HEK293T (cell line): ENCODE measurements at regions not wholly inside any gene's neighbourhood (a gene's known extent, or its start where the extent isn't known, plus 50 kb on each side); places are given as distances from the start of the nearest gene placed in this dataset.

Experiments used
- CTCF ChIA-PET: fragments of 350-600 bp; formaldehyde crosslinking; extraction: SDS; loops from one replicate; lab custom pipeline; 2021; ENCODE audit warnings: antibody characterized with exemption, inconsistent platforms; lab: Yijun Ruan, JAX
- POLR2A ChIA-PET: fragments of 350-600 bp; formaldehyde crosslinking; extraction: SDS; loops from one replicate; lab custom pipeline; 2020; ENCODE audit warnings: antibody characterized with exemption, inconsistent platforms; lab: Yijun Ruan, JAX
- DNase-seq: peaks from one replicate; pipeline ENCODE4 v3.0.0; 2012; ENCODE audit warnings: mixed read lengths; ENCODE audit errors: extremely low spot score
- ARNT ChIP-seq: fragments of 450-650 bp; IDR thresholded peaks from 2 replicates; pipeline ENCODE4 v1.6.1; 2017; ENCODE audit warnings: mild to moderate bottlenecking
- BHLHE40 ChIP-seq: fragments of 450-650 bp; IDR thresholded peaks from 2 replicates; pipeline ENCODE4 v1.6.1; 2016; ENCODE audit warnings: mild to moderate bottlenecking, moderate library complexity, borderline replicate concordance
- CTBP1 ChIP-seq: fragments of 450-650 bp; IDR thresholded peaks from 2 replicates; pipeline ENCODE4 v1.6.1; 2016; ENCODE audit warnings: borderline replicate concordance
- ELF4 ChIP-seq: fragments of 450-650 bp; IDR thresholded peaks from 2 replicates; pipeline ENCODE4 v1.6.1; 2017; ENCODE audit warnings: antibody characterized with exemption
- FOXA1 ChIP-seq: fragments of 450-650 bp; IDR thresholded peaks from 2 replicates; pipeline ENCODE4 v1.6.1; 2016; ENCODE audit warnings: mild to moderate bottlenecking
- FOXK2 ChIP-seq: fragments of 450-650 bp; IDR thresholded peaks from 2 replicates; pipeline ENCODE4 v1.6.1; 2016; ENCODE audit warnings: mild to moderate bottlenecking
- FOXM1 ChIP-seq: fragments of 450-650 bp; IDR thresholded peaks from 2 replicates; pipeline ENCODE4 v1.6.1; 2017; ENCODE audit warnings: mild to moderate bottlenecking, borderline replicate concordance
- HDGF ChIP-seq: fragments of 450-650 bp; IDR thresholded peaks from 2 replicates; pipeline ENCODE4 v1.6.1; 2017; ENCODE audit warnings: antibody characterized with exemption, borderline replicate concordance
- L3MBTL2 ChIP-seq: fragments of 450-650 bp; conservative IDR thresholded peaks from 2 replicates; pipeline ENCODE4 v1.6.1; 2016; ENCODE audit warnings: mild to moderate bottlenecking
- LEF1 ChIP-seq: fragments of 450-650 bp; IDR thresholded peaks from 2 replicates; pipeline ENCODE4 v1.6.1; 2017; ENCODE audit warnings: mild to moderate bottlenecking, borderline replicate concordance
- NFRKB ChIP-seq: fragments of 450-650 bp; IDR thresholded peaks from 2 replicates; pipeline ENCODE4 v1.6.1; 2016; ENCODE audit warnings: mild to moderate bottlenecking, moderate library complexity
- PKNOX1 ChIP-seq: fragments of 450-650 bp; IDR thresholded peaks from 2 replicates; pipeline ENCODE4 v1.6.1; 2016
- SP1 ChIP-seq: fragments of 450-650 bp; IDR thresholded peaks from 2 replicates; pipeline ENCODE4 v1.6.1; 2017
- SUZ12 ChIP-seq: fragments of 450-650 bp; IDR thresholded peaks from 2 replicates; pipeline ENCODE4 v1.6.1; 2016; ENCODE audit warnings: mild to moderate bottlenecking
- TARDBP ChIP-seq: fragments of 450-650 bp; IDR thresholded peaks from 2 replicates; pipeline ENCODE4 v1.6.1; 2016
- ZNF384 ChIP-seq: fragments of 450-650 bp; IDR thresholded peaks from 2 replicates; pipeline ENCODE4 v1.6.1; 2016

- ChIA-PET CTCF (no interaction called here), POLR2A (no interaction called here)
- DNase-seq = no peak
- no peak for TF ChIP-seq BHLHE40
- TF ChIP-seq SUZ12 = no peak
- TF ChIP-seq ARNT = no peak
- no peak for TF ChIP-seq FOXM1
- TF ChIP-seq FOXK2 = no peak
Observed at GRCh38 chr2:8102470-8102869, 579.4 kb upstream of the ID2 start.

DNA sequence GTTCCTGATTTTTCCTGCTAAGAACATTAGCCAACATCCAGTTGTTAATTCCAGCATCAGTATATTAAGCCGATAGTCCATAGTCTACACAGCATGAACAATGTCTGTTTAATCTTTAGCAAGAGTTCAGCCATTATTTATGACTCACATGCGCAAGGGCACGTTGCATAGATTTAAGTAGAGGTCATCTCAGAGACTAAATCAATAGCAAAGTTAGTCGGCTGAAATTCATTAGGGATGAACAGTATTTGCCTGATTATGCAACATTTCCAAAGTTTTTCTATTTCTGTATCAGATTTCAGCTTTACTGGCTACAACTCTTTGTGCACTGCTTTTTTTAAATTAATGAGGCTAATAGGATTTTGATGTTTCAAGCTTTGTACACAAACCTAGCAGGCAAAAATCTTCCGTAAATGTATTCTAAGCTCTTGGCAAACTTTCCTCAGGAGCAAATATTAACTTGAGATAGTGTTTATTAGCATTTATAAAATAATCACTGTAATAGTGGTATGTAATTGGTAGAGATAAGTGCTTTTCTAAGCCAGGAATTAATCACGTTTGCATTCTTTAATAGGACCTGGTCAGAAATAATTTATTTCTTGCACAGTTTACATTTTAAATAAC is 578.7 kb upstream of the ID2 start:
- POLR2A ChIA-PET = no interaction called here
- no peak for TF ChIP-seq PKNOX1
- TF ChIP-seq FOXK2 = no peak
- TF ChIP-seq CTBP1 = no peak
- no peak for TF ChIP-seq NFRKB
- no peak for TF ChIP-seq ARNT
- TF ChIP-seq FOXM1 = no peak
- TF ChIP-seq L3MBTL2 = no peak
- TF ChIP-seq TARDBP = no peak
- no peak for TF ChIP-seq SUZ12
- no peak for TF ChIP-seq SP1
- no peak for TF ChIP-seq ELF4
- TF ChIP-seq FOXA1 = no peak
- TF ChIP-seq ZNF384 = no peak
- no peak for TF ChIP-seq LEF1
- TF ChIP-seq BHLHE40 = no peak
- no peak for TF ChIP-seq HDGF
- no peak for DNase-seq
- CTCF ChIA-PET = no interaction called here

GRCh38 chr2:8107150-8107549 is 574.7 kb upstream of the ID2 start:
- CTCF ChIA-PET = no interaction called here
- TF ChIP-seq LEF1 (no peak), SUZ12 (no peak), ZNF384 (no peak), ARNT (no peak), FOXM1 (no peak), CTBP1 (no peak), FOXA1 (no peak), PKNOX1 (no peak), HDGF (no peak), TARDBP (no peak), FOXK2 (no peak), BHLHE40 (no peak), L3MBTL2 (no peak), NFRKB (no peak), SP1 (no peak), ELF4 (no peak)
- POLR2A ChIA-PET = no interaction called here
- DNase-seq = no peak

- no peak for DNase-seq
- CTCF ChIA-PET = no interaction called here
- TF ChIP-seq ARNT (no peak), ZNF384 (no peak)
- POLR2A ChIA-PET = no interaction called here
Observed at GRCh38 chr2:8107621-8108378, 574.1 kb upstream of the ID2 start.

DNA sequence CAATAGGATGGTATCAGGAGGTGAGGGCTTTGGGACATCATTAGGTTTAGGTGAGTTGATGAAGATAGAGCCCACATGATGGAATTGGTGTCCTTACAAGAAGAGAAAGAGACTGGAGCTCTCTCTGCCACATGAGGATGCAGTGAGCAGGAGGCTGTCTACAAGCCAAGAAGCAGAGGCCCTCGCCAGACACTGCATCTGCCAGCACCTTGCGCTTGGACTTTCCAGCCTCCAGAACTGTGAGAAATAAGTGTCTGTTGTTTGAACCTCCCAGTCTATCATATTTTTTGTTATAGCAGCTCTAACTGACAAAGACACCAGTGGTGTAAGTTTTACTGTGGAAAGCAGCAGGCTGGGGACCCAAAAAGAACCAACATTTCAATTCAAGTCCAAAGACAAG is 571.1 kb upstream of the ID2 start:
- DNase-seq = no peak
- ChIA-PET POLR2A (no interaction called here), CTCF (interaction anchor here (0.6 kb wide), 1 partner anchor 684 kb away, joined by 4 read pairs; no protein-coding TSS in a partner anchor)
- TF ChIP-seq FOXA1 (no peak), ARNT (no peak), NFRKB (no peak), LEF1 (no peak)

GRCh38 chr2:8111193-8111592 is 570.7 kb upstream of the ID2 start:
- ChIA-PET CTCF (interaction anchor here (0.6 kb wide), 1 partner anchor 684 kb away, joined by 4 read pairs; no protein-coding TSS in a partner anchor), POLR2A (no interaction called here)
- no peak for DNase-seq
- TF ChIP-seq SUZ12 (no peak), BHLHE40 (no peak), LEF1 (no peak), HDGF (no peak), FOXM1 (no peak), NFRKB (no peak), PKNOX1 (no peak), ZNF384 (no peak), ARNT (no peak), ELF4 (no peak), L3MBTL2 (no peak), TARDBP (no peak), FOXK2 (no peak), CTBP1 (no peak), SP1 (no peak), FOXA1 (no peak)
